OCI-LY7 (cell line): ENCODE measurements at regions not wholly inside any gene's neighbourhood (a gene's known extent, or its start where the extent isn't known, plus 50 kb on each side); places are given as distances from the start of the nearest gene placed in this dataset.

Experiments used
- BruUV-seq: library from RNA; stranded (reverse); fragments of 400-500 nt; replicated peaks from 2 replicates; lab custom pipeline; 2021; lab: Mats Ljungman, UMichigan
- CTCF ChIA-PET: fragments of 300-600 bp; sonication (Branson Sonifier 250); formaldehyde crosslinking; loops from one replicate; lab custom pipeline; 2022; ENCODE audit warnings: antibody characterized with exemption; ENCODE audit not compliant: unreplicated experiment; lab: Charles Lee
- POLR2A ChIA-PET: fragments of 300-600 bp; sonication (Branson Sonifier 250); formaldehyde crosslinking; loops from one replicate; lab custom pipeline; 2022; ENCODE audit warnings: antibody characterized with exemption; lab: Charles Lee
- DNase-seq: peaks from one replicate; pipeline ENCODE4 v3.0.0-alpha.2; 2015; ENCODE audit warnings: low spot score
- H2AFZ ChIP-seq: fragments of 200-600 bp; sonication (generic), shearing (Covaris generic); 2 replicates; pipeline ENCODE4 v1.6.1; 2014; ENCODE audit warnings: mild to moderate bottlenecking, antibody characterized with exemption, low read length, moderate library complexity
- H3K27ac ChIP-seq: fragments of 200-600 bp; sonication (generic); 2 replicates; pipeline ENCODE4 v1.5.1; 2014; ENCODE audit warnings: mixed run types, low read depth, mild to moderate bottlenecking, moderate library complexity, low read length, inconsistent platforms; ENCODE audit not compliant: poor library complexity, severe bottlenecking
- H3K36me3 ChIP-seq: fragments of 200-600 bp; sonication (generic); 2 replicates; pipeline ENCODE4 v1.6.1; 2014; ENCODE audit warnings: mild to moderate bottlenecking, antibody characterized with exemption, low read length, moderate library complexity, mixed read lengths; ENCODE audit not compliant: insufficient read depth
- H3K4me1 ChIP-seq: fragments of 200-600 bp; sonication (generic); 2 replicates; pipeline ENCODE4 v1.5.1; 2014; ENCODE audit warnings: mild to moderate bottlenecking, low read length; ENCODE audit not compliant: insufficient read depth, poor library complexity, severe bottlenecking
- H3K4me2 ChIP-seq: fragments of 200-600 bp; sonication (generic); 2 replicates; pipeline ENCODE4 v1.6.1; 2014; ENCODE audit warnings: mild to moderate bottlenecking, low read length
- H3K4me3 ChIP-seq: fragments of 200-600 bp; sonication (generic); 2 replicates; pipeline ENCODE4 v1.5.1; 2014; ENCODE audit warnings: mild to moderate bottlenecking, low read depth, low read length; ENCODE audit not compliant: poor library complexity, severe bottlenecking
- H3K79me2 ChIP-seq: fragments of 200-600 bp; sonication (generic); 2 replicates; pipeline ENCODE4 v1.6.1; 2016; ENCODE audit warnings: low read depth, mild to moderate bottlenecking, low read length, moderate library complexity, mixed read lengths; ENCODE audit not compliant: insufficient read depth
- H3K9me2 ChIP-seq: fragments of 200-600 bp; sonication (generic); 2 replicates; pipeline ENCODE4 v1.6.1; 2016; ENCODE audit warnings: mild to moderate bottlenecking, low read length, mixed read lengths; ENCODE audit not compliant: insufficient read depth
- H3K9me3 ChIP-seq: fragments of 200-600 bp; sonication (generic); 2 replicates; pipeline ENCODE4 v1.6.1; 2014; ENCODE audit warnings: mild to moderate bottlenecking, mixed run types, low read length, mixed read lengths
- H4K20me1 ChIP-seq: fragments of 200-600 bp; sonication (generic); 2 replicates; pipeline ENCODE4 v1.6.1; 2014; ENCODE audit warnings: mild to moderate bottlenecking, antibody characterized with exemption, low read length, moderate library complexity, mixed read lengths; ENCODE audit not compliant: insufficient read depth
- EZH2phosphoT487 ChIP-seq: fragments of 200-600 bp; sonication (generic); IDR thresholded peaks from 2 replicates; pipeline ENCODE4 v1.6.1; 2018; ENCODE audit warnings: low read depth, borderline replicate concordance, mild to moderate bottlenecking, mixed run types, antibody characterized with exemption, low read length, moderate library complexity, mixed read lengths
- intact Hi-C: fragments of 100-400 bp; cut with micrococcal nuclease; formaldehyde crosslinking; loops from one replicate; pipeline ENCODE4 v1.10.0; 2022; ENCODE audit not compliant: unreplicated experiment
- TF ChIP-seq, protein P1 (sequence below): fragments of 200-600 bp; sonication (generic); conservative IDR thresholded peaks from 2 replicates; pipeline ENCODE4 v1.5.1; 2014; ENCODE audit warnings: mild to moderate bottlenecking, antibody characterized with exemption, low read length, moderate library complexity, mixed read lengths

DNA sequence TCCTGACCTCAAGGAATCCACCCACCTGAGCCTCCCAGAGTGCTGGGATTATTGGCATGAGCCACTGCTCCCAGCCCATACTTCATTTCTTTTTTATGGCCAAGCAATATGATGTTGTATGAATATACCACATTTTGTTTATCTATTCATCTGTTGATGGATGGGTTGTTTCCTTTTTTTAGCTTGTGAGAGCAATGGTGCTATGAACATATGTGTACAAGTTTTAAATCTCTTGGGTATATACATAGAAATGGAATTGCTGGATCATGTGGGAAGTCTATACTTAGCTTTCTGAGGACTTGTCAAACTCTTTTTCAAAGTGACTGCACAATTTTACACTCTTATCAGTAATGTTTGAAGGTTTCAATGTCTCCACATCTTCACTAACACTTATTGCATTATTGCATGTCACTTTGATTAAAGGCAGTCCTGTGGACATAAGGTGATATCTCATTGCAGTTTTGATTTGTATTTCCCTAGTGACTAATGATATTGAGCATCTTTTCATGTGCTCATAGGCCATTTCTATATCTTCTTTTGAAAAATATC lies 167.1 kb upstream of the SPHKAP start:
- H3K9me2 ChIP-seq = no peaks in the 10 kb centered on the region
- no peak for DNase-seq
- POLR2A ChIA-PET = interaction anchor here (0.5 kb wide), 1 partner anchor 153 kb away, joined by 5 read pairs; no protein-coding TSS in a partner anchor
- CTCF ChIA-PET = no interaction called here
- no peak for TF ChIP-seq EZH2phosphoT487
- TF ChIP-seq, protein P1, sequence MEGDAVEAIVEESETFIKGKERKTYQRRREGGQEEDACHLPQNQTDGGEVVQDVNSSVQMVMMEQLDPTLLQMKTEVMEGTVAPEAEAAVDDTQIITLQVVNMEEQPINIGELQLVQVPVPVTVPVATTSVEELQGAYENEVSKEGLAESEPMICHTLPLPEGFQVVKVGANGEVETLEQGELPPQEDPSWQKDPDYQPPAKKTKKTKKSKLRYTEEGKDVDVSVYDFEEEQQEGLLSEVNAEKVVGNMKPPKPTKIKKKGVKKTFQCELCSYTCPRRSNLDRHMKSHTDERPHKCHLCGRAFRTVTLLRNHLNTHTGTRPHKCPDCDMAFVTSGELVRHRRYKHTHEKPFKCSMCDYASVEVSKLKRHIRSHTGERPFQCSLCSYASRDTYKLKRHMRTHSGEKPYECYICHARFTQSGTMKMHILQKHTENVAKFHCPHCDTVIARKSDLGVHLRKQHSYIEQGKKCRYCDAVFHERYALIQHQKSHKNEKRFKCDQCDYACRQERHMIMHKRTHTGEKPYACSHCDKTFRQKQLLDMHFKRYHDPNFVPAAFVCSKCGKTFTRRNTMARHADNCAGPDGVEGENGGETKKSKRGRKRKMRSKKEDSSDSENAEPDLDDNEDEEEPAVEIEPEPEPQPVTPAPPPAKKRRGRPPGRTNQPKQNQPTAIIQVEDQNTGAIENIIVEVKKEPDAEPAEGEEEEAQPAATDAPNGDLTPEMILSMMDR = no peak
- H3K9me3 ChIP-seq = no peaks in the 10 kb centered on the region
- H4K20me1 ChIP-seq = no peaks in the 10 kb centered on the region
- H3K4me1 ChIP-seq = no peaks in the 10 kb centered on the region
- H3K27ac ChIP-seq = no peak overlapping the region
- H3K4me2 ChIP-seq = no peak overlapping the region
- no peaks in the 10 kb centered on the region for H3K36me3 ChIP-seq
- intact Hi-C loops = no loop called here
- H3K4me3 ChIP-seq = no peak overlapping the region
- no peak overlapping the region for H2AFZ ChIP-seq
- BruUV-seq = no TSS peak
- H3K79me2 ChIP-seq = no peaks in the 10 kb centered on the region

DNA sequence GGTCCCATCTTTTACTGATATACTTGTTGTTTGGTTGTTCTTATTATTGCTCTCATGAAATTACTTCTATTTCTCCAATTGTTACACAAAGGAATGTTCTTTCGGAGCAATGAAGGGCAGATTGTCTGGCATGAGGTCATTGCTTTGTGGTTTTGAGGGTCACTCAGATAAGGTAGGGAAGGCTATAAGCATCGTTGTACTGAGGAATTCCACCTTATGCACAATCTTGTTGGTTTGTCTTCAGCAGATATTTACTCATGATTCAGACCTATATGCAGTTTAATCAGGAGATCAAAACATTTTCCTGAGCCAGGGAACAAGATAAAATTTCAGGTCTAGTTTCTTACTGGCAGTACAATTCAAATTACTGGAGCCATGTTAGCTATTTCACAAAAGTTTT lies 163.0 kb upstream of the SPHKAP start:
- DNase-seq = no peak
- H3K27ac ChIP-seq = no peak overlapping the region
- H2AFZ ChIP-seq = no peak overlapping the region
- no peaks in the 10 kb centered on the region for H3K9me3 ChIP-seq
- H3K4me2 ChIP-seq = no peak overlapping the region
- ChIA-PET POLR2A (no interaction called here), CTCF (no interaction called here)
- no peak overlapping the region for H3K4me3 ChIP-seq
- no peaks in the 10 kb centered on the region for H3K36me3 ChIP-seq
- no peaks in the 10 kb centered on the region for H3K79me2 ChIP-seq
- intact Hi-C loops = no loop called here
- H3K4me1 ChIP-seq = no peaks in the 10 kb centered on the region
- no peaks in the 10 kb centered on the region for H3K9me2 ChIP-seq
- no peaks in the 10 kb centered on the region for H4K20me1 ChIP-seq
- no TSS peak for BruUV-seq
- no peak for TF ChIP-seq EZH2phosphoT487
- TF ChIP-seq, protein P1 = no peak

DNA sequence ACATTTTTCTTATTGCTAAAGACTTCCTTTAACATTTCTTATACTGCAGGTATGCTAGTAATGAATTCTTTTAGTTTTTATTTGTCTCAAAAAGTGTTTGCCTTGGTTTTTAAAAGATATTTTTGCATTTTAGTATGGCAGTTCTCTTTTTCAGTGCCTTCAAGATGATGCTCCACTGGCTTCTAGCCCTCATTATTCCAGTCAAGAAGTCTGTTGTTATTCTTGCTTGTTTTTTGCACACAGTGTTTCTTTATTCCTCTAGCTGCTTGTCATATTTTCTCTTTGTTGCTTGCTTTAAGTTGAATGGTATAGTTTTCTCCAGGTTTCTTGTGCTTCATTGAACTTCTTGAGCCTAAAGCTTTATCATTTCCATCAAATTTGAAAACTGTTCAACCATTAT lies 158.0 kb upstream of the SPHKAP start:
- ChIA-PET POLR2A (no interaction called here), CTCF (no interaction called here)
- intact Hi-C loops = no loop called here
- Histone ChIP-seq H3K27ac (no peak overlapping the region), H4K20me1 (no peaks in the 10 kb centered on the region), H3K9me3 (no peaks in the 10 kb centered on the region), H3K4me3 (no peak overlapping the region), H3K4me2 (no peak overlapping the region), H3K4me1 (no peaks in the 10 kb centered on the region), H3K9me2 (no peaks in the 10 kb centered on the region), H3K79me2 (no peaks in the 10 kb centered on the region), H2AFZ (no peak overlapping the region), H3K36me3 (no peaks in the 10 kb centered on the region)
- BruUV-seq = no TSS peak
- no peak for DNase-seq
- TF ChIP-seq, protein P1 = no peak
- TF ChIP-seq EZH2phosphoT487 = no peak
